Fibroblast of mammary gland (primary cell): ENCODE measurements at regions not wholly inside any gene's neighbourhood (a gene's known extent, or its start where the extent isn't known, plus 50 kb on each side); places are given as distances from the start of the nearest gene placed in this dataset.
"Not testable (repeated sequence)": the region's sequence is repeated elsewhere in the genome, so short reads cannot be mapped to it uniquely, and the experiment has no call there.

Experiments
- DNase-seq: peaks from one replicate; pipeline ENCODE4 v3.0.0-alpha.2; 2010; ENCODE audit warnings: low read depth
- H3K4me3 ChIP-seq: 2 replicates; pipeline ENCODE4 v1.5.1; 2011; ENCODE audit warnings: low read depth, mild to moderate bottlenecking, low read length, moderate library complexity; ENCODE audit not compliant: control insufficient read depth
- TF ChIP-seq, protein P1 (sequence below): conservative IDR thresholded peaks from 2 replicates; pipeline ENCODE4 v1.5.1; 2011; ENCODE audit warnings: low read depth, low read length, inconsistent platforms; ENCODE audit not compliant: control insufficient read depth, insufficient read depth

DNA sequence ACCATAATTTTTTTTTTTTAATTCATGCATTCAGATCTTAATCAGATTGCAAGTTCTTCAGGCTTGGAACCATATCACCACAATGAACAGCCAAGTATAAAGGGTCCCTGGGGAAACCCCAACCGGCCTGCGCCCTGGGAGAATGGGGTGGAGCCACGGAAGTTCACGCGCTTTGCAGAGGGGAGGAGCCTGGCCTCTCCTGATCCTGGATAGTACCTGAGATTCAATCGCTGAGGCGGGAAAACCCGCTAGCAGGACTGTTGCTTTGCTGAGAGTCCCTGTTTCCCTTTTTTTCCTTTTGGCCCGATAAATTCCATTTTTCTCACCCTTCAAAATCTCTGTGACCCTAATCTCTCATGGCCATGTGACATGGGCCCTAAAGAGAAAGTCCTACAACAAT, 385.1 kb downstream of the IRS2 start:
- DNase-seq, result no peak
- TF ChIP-seq, protein P1, sequence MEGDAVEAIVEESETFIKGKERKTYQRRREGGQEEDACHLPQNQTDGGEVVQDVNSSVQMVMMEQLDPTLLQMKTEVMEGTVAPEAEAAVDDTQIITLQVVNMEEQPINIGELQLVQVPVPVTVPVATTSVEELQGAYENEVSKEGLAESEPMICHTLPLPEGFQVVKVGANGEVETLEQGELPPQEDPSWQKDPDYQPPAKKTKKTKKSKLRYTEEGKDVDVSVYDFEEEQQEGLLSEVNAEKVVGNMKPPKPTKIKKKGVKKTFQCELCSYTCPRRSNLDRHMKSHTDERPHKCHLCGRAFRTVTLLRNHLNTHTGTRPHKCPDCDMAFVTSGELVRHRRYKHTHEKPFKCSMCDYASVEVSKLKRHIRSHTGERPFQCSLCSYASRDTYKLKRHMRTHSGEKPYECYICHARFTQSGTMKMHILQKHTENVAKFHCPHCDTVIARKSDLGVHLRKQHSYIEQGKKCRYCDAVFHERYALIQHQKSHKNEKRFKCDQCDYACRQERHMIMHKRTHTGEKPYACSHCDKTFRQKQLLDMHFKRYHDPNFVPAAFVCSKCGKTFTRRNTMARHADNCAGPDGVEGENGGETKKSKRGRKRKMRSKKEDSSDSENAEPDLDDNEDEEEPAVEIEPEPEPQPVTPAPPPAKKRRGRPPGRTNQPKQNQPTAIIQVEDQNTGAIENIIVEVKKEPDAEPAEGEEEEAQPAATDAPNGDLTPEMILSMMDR, result no peak
- H3K4me3 ChIP-seq, result no peak overlapping the region

DNA sequence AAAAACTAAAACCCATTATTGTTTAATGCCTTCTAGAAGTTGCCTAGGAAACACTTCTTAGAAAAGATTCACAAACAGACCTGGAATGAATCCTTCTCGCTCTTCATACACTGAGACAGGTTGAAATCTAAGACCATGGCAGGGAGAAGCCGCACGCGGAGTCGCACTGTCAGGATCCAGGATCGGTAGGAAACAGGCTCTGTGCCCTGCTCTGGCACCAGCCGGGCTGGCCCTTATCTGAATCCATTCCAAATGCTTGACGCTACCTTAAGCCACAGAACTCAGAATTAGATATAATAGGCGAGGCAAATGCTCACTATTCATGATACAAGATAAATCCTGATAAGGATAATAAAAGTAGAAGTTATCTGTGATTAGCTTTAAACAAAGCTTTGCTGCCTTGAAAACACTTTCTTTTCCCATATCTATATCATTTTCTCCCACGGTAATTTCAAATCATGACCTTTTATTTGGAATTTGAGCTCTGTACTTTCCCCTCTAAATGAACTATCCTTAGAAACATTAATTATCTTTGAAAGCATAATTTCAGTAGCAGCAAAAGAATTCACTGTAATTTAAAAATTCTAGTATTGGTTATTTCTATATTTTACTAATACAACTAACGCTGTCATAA, 385.6 kb downstream of the IRS2 start:
- TF ChIP-seq, protein P1, result no peak
- no peak overlapping the region for H3K4me3 ChIP-seq
- no peak for DNase-seq

DNA sequence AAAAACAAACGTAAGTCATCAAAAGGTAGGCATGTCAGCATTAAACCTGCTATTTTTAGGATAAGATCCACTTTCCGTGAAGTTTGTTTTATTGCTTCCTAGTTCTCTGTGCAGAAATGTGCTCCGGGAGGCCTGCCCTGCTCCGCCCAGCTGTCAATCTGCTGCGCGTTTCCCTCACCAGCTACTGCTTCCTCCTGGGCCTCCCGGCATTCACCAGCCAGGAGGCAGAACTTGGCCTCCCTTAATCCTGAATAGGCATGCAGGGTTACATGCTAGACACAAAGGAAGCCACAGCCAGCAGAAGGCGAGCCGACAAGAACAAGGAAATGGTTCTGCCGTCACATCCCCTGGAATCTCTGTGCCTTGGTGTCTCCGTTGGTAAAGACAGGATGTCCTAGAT, 386.2 kb downstream of the IRS2 start:
- no peak for DNase-seq
- TF ChIP-seq, protein P1, result no peak
- H3K4me3 ChIP-seq, result no peak overlapping the region

DNA sequence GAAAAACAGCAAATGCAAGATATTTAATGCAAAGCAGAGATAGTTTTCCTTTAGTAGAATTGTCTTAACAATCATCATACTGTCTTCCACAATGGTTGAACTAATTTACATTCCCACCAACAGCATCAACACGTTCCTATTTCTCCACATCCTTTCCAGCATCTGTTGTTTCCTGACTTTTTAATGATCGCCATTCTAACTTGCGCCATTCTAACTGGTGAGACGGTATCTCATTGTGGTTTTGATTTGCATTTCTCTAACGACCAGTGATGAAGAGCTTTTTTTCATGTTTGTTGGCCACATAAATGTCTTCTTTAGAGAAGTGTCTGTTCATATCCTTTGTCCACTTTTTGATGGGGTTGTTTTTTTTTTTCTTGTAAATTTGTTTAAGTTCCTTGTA, 388.3 kb downstream of the IRS2 start:
- DNase-seq, result not testable (repeated sequence)

DNA sequence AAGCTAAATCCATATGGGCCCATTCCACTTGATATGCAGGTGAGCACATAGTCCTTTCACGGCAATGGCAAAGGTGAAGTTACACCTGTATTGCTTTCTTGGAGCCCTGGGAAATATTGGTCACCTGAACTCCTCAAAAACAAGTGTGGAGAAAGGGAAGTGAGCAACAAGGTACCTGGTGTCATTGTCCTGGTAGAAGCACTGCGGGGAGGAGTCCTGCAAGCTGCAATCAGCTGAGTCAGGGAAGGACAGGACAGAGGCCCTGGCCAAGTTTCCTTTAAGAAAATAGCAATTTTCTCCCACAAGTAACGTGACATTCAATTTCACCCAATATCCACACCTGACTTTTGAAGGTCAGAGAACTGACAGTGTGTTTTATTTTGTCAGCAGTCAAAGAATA, 389.1 kb downstream of the IRS2 start:
- no peak overlapping the region for H3K4me3 ChIP-seq
- TF ChIP-seq, protein P1, result no peak
- DNase-seq, result no peak

More for the DNA sequence above, 388.3 kb downstream of the IRS2 start:
- H3K4me3 ChIP-seq, result not testable (repeated sequence)

DNA sequence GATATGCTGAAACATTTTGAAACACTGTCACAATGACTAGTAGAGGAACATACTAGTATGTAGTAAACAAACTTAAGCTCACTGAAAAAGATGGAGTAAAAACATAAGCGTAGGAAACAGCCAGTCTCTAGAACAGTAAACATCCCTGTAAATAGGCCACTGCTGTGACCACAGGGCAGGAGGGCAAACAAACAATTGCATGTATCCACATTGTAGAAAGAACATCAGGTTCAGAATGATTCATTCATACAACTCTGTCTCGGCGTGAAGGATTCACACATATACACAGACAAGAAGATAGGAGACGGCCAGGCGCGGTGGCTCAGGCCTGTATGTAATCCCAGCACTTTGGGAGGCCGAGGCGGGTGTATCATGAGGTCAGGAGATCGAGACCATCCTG, 390.1 kb downstream of the IRS2 start:
- TF ChIP-seq, protein P1, result no peak
- H3K4me3 ChIP-seq, result no peak overlapping the region
- DNase-seq, result no peak

DNA sequence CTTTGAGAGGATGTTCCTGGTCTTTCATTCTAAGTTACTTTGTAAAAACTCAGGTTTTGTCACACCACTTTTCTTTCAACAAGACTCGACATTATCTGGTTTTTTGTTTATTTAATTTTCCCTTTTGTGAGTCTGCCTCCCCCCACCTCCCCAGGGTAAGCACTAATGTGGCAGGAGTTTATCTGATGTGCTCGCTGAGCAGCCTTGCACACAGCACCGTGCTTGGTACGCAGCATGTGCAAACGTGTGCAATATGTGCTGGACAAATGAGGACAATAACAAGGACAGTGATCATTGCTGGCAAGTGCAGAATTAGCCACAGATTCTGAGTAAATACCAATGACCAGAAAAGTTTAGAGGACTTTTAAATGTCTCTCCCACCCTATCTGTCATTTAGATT, 391.4 kb downstream of the IRS2 start:
- DNase-seq, result no peak
- H3K4me3 ChIP-seq, result no peak overlapping the region
- TF ChIP-seq, protein P1, result no peak
